GM18867 (cell line): ENCODE measurements at regions not wholly inside any gene's neighbourhood (a gene's known extent, or its start where the extent isn't known, plus 50 kb on each side); places are given as distances from the start of the nearest gene placed in this dataset.
"Not testable (repeated sequence)": the region's sequence is repeated elsewhere in the genome, so short reads cannot be mapped to it uniquely, and the experiment has no call there.

ENCODE experiments used
- ATAC-seq: cut with Tn5 transposase; IDR thresholded peaks from one replicate; pipeline ENCODE4 v1.9.1; 2021; ENCODE audit warnings: mild to moderate bottlenecking, moderate library complexity; ENCODE audit not compliant: unreplicated experiment

DNA sequence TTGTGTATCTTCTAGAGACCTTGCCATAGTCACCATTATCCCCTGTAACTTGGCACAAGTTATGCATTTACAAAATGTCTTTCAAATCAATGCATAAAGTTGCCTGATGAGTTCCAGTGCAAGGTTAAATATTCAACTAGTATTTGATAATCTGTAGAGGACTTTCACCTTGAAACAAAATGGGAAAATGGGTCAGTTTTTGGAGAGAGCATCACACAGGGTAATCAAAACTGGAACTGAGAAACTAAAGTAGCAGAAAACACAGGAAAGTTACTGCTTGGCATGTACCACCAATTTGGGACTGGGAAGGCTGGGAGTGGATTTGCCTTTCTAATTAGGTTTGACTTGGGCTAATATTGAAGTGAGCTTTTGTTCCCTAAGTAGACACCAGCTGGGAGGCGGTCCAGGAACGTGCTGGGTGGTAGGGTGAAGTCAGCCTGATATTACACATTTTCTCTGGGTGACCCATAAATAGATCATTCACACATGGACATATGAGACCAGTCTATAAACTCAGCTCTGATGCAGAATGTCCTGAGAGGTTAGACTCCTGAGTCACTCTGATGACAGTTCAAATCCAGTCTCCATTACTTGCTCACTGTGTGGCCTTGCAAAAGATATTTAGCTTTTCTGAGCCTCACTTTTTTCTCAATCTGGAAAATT is 152.3 kb downstream of the PCTP start:
- no peak for ATAC-seq

DNA sequence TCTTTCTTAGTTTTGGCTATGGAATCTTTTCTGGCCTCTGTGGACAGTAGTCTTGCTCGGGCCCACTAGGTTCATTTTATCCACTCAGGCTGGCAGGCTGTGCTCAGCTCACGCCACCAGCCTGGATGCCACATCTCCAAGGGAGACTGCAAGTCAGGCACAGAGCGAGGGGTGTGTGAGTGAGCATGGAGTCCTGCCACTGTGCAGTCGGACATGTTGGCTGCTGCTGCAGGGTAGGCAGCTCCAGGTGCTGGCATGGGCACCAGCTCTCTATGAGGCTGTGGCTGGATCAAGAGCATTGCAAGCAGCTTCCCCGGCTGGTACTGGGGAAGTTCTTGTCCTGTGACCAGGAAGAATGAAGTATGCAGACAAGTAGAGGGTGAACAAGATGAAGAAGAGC is 158.9 kb downstream of the PCTP start:
- ATAC-seq, result no peak

DNA sequence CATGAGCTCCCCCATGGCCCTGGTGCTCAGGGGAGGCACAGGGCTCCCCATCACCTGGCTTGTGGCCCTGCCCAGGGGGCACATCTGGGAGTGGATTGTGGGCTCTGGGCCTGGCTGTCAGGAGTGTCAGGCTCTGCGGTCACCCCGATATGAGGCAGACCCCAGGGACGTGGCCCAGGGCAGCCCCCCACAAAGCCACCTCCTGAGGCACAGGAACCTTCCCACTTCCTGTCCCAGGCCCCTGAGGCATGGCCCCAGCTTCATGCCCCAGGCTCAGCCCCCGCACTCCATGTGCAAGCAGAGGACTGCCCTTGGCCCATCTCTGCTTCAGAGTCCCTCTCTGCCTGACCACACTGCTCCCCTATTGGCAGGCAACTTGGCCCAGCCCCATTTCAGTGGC is 160.3 kb downstream of the PCTP start:
- no peak for ATAC-seq

DNA sequence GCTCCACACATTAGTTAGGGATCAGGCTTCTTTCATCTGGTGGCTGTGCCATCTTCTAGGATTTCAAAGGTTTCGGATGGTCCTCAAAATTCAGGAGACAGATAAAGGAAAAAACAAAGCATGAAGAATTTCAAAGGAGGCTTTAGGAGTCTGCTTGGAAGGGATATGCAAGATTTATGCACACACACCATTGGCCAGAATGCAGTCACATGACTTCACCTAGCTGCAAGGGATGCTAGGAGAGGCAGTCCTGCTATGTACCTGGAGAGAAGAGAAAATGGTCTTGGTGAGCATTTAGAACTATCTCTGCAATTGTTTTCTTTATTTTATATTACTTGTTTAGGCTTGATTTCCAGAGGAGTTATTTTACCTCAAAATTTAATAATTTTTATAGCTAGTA is 174.6 kb downstream of the PCTP start:
- no peak for ATAC-seq

DNA sequence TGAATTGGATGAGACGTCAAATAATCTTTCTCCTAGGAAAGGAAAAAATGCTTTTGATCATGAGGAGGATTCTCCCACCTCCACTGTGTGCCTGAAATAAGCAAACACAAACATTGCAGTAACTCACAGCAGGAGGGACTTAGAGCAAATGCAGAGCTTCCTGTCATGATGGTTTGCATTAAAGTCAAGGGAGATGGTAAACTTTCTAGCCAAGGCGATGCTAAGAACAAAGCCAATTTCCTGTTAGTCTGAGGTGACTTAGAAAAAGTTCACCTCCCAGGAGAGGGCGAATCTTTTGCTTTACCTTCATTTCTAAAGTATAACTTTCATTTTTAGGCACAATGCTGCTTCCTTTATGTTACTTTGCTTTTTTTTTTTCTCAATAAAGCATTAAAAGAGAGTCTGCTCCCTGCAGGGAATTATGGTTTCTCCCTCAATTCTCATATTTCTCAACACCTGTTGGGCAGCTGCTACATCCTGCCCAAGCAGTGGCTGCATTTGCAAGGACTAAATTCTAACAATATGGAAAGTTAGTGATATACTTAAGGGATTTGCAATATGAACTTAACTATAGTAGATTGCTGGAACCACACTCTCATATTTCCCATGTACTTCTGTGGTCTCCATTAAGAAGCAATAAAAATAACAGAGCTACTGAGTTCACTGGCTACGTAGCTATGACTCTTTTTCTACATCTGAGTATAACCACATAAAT is 175.6 kb downstream of the PCTP start:
- ATAC-seq, result no peak

DNA sequence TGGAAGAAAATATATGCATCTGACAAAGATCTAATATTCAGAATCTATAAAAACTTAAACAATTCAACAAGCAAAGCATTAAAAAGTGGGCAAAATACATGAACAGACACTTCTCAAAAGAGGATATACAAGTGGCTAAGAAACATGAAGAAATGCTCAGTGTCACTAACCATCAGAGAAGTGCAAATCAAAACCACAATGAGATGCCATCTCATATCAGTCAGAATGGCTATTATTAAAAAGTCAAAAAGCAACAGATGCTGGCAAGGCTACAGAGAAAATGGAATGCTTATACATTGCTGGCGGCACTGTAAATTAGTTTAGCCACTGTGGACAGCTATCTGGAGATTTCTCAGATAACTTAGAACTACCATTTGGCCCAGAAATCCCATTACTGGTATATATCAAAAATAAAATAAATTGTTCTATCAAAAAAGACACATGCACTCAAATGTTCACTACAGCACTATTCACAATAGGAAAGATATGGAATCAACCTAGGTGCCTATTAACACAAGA is 179.5 kb downstream of the PCTP start:
- ATAC-seq, result no peak

DNA sequence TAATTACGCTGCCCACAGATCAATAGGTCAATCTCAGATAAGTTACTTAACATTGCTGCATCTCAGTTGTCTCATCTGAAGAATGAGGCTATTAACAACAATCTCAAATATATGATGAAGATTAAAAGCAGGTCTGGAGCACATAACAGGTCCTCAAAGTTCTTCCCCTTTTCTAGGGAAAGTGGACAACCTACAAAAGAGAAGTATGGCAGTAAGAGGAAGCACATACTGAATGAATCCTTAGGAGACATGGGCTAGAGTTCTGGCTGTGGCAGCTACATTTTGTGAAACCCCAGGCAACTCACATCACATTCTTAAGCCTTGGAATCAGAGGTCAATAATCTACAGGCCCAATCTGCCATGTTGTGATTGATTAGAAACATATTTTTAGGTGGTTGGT is 180.6 kb downstream of the PCTP start:
- ATAC-seq, result no peak

DNA sequence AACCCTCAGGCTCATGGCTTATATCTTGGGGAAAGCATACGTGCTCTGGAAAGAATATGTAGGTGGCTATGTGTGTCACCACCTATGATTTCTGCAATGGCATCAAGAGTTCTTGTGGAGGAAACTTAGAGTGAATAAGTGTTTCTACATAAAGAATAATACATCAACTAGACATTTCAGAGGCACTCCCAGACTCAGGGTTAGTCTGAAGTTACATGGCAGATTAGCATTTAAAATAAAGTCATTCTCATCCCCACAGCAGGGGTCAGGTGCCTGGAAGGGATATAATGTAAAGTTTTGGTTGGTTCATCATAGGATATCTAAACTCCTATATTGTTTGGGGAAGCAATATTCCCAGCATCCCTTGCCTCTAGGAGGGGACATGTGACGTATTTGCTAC is 182.1 kb downstream of the PCTP start:
- ATAC-seq, result no peak

DNA sequence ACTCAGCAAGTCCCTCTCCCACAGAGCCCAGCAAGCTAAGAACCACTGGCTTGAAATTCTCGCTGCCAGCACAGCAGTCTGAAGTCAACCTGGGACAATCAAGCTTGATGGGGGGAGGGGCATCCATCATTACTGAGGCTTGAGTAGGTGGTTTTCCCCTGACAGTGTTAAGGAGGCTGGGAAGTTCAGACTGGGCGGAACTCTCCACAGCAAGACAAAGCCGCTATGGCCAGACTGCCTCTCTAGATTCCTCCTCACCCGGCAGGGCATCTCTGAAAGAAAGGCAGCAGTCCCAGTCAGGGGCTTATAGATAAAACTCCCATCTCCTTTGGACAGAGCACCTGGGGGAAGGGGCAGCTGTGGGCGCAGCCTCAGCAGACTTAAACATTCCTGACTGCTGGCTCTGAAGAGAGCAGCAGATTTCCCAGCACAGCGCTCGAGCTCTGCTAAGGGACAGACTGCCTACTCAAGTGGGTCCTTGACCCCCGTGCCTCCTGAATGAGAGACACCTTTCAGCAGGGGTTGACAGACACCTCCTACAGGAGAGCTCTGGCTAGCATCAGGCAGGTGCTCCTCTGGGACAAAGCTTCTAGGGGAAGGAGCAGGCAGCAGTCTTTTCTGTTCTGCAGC is 188.4 kb downstream of the PCTP start:
- not testable (repeated sequence) for ATAC-seq

DNA sequence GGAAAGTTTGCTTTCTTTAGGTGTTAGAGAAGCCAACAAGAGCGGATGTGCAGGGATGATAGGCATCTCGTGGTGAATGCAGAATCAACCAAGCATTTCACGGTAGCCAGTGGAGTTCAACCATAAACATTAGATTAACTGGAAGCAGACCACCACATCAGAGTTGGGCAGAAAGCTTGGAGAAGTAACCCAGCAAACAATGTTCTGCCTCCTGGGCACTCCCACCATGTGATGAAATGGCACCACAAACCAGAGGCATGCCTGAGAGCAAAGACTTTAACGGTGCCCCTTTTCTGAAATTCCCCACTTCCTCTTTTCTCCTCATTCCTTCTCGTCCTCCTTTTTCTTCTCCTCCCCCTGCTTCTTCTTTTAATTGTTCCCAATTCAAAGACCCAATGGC is 193.5 kb upstream of the ANKFN1 start:
- no peak for ATAC-seq

DNA sequence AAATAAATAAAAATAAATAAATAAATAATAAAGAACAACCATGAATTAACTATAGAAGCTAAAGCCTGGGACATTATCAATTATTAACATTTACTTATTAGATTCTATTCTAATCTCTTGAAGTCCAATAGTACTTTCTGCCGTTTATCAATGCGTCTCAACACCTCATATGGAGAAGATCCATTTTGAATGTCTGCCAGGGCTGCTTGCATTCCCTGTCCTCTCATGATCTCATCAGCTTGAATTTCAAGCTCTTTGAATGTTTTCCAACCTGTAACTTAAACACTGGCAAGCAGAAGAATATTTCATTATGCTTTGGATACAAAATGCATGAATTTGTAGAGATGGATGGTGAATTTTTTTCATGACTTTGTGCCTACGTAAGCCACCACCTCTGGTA is 191.9 kb upstream of the ANKFN1 start:
- no peak for ATAC-seq

DNA sequence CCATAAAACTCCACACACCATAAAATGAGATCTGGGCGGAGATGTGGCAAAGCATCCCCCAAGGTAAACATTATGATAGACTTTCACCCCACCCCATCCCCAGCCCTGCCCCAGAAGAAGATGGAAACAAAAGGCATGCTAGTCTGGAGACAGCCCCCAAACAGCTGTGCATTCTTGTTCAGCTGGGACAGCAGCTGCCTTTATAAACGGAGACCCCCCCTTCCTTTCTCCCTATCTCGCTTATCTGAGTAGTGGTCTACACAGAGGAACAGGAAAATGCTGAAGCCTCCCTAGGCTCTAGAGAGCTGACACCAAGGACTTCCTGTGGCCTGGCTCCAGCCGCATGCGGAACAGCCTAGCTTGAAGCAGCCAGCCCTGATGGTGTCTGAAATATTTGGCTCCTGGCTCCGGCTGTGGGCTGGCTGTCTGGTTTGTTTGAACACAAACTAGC is 190.3 kb upstream of the ANKFN1 start:
- no peak for ATAC-seq

DNA sequence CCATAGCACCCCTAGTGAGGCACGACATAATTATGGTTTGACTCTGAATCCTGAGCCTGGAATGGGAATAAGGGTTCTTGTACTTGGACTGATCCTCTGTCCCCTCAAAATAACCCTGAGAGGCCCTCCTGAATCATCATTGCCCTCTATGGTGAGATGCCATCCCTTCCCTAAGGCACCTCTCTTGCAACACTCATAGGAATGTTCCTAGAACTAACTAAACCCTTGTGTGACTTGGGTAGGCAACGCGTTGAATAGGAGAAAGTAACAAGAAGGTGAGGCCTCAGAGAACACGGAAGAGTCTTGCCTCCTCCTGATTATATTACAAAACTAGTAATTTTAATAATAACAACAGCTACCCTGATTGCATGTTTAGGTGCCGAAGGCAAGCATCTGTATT is 189.1 kb upstream of the ANKFN1 start:
- ATAC-seq, result no peak

DNA sequence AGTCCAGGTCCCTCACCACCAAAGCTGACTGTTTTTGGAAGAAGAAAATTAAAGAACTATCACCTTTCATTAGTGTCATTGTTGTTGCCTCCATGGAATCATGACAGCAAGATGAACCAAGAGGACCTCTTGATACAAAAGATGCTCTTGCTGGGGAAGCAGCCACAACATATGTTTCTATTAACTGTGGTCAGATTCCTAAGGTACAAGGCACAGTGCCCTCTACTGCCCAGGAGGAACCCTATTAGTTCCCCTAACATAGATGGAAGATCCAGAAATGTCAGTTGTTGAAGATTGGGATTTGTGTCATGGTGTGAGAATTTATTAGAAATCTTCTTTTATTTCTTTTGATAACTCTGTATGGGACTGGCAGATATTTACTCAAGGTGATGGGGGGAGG is 188.2 kb upstream of the ANKFN1 start:
- ATAC-seq, result no peak

DNA sequence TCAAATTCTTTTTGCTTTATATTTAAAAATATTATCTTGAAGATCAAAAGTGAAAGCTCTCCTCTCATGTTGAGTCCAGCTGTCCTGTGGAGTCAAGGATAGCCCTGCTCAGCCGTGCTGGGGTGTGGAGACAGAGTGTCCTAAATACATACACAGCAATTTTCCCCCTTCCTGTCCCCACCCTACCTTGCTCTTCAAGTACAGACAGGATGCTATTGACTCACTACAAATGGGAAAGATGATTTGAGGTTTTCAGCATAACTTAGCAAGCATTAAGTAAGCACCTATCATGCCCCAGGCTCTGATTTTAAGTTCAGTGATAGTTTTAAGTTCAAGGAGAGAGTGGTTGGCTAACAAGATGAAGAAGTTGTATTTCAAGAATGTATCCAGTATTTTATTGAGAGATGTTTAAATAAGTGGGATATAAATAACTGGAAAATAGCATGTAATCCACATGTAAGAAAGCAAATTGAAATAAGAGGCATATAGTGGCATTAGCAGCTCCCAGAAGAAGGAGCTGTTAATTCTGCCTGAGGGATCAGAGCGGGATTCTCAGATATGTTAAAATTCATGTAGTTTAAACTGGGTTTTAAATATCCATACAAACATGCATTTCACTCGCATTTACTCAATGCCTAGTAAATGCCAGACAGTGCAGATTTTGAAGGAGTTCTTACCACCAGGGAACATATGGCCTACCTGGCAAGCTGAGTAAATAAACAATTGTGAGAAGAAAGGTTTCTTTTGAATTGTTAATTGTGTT is 183.5 kb upstream of the ANKFN1 start:
- ATAC-seq, result no peak

DNA sequence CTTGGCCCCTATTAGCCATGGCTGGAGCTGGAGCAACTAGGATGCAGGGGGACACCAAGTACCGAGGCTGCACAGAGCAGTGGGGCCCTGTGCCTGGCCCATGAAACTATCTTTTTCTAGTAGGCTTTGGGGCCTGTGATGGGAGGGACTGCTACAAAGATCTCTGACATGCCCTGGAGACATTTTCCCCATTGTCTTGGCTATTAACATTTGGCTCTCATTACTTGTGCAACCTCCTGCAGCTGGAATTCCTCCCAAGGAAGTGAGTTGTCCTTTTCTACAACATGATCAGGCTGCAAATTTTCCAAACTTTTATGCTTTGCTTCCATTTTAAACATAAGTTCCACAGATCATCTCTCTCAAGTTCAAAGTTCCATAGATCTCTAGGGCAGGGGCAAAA is 174.7 kb upstream of the ANKFN1 start:
- no peak for ATAC-seq

DNA sequence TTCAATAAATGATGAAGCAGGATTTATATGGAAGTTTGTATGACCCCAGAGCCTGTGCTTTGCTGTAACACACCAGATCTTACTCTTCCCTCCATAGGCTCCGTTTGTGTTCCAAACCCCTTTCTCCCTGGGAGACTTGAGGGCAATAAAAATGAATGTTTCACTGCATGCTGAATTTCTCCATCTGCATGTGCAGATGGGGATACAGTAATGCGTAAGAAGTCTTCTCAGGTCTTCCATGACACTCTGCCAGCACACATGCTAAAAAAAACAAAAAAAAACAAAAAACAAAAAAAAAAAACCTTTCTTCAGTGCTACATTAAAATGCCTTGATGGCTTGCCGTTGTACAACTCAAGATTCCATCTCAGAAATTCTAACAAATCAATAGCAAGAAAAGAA is 170.2 kb upstream of the ANKFN1 start:
- ATAC-seq, result no peak

DNA sequence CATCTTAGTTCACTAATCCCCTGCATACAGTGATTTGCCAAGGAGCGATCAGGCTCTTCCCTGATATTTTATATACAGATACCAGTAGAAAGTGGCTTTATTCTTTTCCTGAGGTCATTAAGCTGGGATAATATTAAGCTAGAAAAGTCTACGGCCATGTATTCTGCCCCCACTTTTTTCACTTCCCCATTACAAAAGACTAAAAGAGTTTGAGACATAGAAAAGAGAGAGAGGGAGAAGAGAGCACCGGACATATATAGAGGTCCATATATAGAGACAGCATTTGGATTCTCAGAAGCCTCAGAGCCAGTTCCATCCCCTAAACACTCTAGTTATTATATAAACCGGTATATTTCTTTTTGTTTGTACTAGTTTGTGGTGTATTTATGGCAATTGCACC is 166.5 kb upstream of the ANKFN1 start:
- ATAC-seq, result no peak

DNA sequence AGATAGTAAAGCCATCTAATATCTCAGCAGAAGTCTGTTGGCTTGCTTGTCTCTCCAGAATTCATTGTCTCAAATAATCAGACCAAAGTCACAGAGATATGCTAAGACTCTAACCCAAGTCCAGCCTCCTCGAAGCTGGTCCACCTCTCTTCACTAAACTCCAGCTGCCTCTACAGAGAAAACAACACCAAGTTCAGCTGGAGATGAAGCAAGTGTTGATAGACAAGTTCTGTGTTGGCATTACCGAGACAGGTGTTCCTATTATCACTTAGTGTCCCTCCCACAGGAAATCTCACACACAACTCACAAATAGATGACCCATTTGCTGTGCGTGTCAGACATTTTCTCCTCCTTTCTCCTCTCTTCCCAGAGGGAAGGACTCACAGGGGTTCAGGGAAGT is 164.4 kb upstream of the ANKFN1 start:
- ATAC-seq, result no peak

DNA sequence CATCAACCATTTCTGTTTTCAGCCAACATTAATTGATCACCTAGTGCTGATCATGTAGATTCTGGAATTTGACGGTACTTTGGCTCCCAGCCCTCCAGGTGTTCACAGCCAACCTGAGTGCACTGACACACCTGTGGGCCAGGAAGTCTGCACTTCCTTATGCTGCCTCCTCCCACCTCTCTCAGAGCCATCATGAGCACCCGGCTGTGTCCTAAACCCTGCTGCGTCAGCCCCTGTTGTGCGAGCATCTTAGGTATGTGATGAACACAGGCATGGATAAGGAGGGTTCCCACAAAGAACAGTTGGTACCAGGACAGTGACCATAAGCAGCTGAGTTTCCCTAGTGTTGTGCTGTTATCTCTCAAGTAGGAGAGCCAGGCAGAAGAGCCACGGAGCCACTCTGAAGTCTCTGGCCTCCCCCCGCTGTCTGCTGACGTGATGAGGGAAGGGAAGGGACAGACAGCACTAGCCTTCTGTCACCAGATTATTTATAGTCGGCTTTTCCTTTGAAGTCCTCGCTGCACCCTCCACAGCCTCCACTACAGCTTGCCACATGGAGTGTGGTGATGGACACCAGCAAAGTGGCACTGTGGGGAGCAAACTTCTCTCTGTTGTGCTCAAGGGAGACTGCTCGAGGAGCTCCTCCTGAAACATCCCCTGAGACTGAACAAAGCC is 162.8 kb upstream of the ANKFN1 start:
- no peak for ATAC-seq

DNA sequence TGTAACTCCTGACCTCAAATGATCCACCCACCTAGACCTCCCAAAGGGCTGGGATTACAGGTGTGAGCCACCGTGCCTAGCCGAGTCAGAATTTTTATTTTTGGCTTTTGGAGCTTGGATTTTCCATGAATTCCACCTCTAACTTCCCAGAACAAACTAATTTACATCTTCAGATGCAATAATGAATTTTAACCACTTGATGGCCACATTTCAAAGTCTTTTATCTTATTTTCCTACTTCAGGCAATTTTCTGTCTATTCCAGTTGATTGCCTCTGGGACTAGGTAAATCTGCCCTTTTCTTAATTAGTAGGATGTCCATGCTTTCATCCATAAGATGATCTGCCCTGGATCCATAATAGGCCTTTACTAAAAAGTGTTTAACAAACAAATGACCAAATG is 156.4 kb upstream of the ANKFN1 start:
- no peak for ATAC-seq
